ENCODE measurements at regions not wholly inside any gene's neighbourhood (a gene's known extent, or its start where the extent isn't known, plus 50 kb on each side); places are given as distances from the start of the nearest gene placed in this dataset.
"Not testable (repeated sequence)": the region's sequence is repeated elsewhere in the genome, so short reads cannot be mapped to it uniquely, and the experiment has no call there.

DNA sequence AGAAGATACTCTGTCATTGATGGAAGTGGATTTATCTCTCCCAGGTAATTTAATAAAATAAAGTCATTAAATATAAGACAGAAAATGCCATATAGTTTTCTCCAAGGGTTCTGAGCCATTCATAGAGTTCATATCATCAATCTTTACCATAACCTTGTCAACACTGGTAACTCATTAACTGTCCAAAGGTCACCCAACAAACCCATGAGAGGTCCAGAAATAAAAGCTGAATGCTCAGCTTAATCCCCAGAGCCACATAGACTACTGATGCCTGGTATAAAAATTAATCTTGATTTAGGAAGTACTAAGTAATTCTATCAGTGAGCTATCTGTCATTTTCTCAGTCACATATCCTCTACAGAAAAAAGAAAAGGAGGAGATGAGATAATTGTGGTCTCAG, 903.0 kb upstream of the DDX18 start:
- DNase-seq (ENCODE audit: low spot score in 2 of 2), result no peak
- no peak for FAIRE-seq

DNA sequence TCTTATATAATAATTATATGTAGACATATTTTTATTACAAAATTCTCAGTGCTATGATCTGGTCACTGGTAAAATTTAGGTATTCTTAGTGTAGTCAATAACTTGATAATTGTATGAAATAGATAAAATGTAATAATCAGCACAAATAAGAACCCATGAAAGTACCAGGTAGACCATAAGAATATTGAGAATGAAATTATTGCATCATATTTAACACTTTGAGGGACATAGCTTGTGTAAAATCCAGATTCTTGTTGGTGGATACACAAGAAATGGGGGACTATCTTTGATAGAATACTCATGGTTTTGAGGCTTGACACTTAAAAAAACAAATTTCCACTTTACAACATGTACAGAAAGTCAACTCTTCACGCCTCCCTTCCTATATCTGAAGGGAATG, 898.8 kb upstream of the DDX18 start:
- DNase-seq (ENCODE audit: low spot score in 2 of 2) (no peak), FAIRE-seq (no peak)

DNA sequence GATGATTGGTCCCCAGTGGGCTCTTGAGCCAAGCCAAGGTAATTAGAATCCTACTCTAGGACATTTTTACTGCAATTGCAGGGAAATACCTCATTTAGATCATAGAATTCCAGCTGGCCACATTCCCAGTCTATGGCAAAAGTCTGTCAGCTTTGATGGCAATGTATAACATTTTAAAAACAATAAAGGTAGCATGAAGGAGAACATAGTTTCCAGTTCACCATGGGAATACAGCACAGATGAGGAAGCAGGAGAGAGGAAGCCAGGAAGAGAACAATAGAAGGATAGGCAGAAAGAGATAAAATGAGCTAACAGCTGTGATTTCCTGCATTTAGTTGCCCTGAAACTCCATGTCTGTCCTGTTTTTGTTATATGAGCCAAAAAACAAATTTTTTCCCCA, 897.3 kb upstream of the DDX18 start:
- FAIRE-seq (no peak), DNase-seq (ENCODE audit: low spot score in 2 of 2) (no peak)

GRCh38 chr2:116918574-116918973, 895.9 kb upstream of the DDX18 start:
- no peak for FAIRE-seq

DNA sequence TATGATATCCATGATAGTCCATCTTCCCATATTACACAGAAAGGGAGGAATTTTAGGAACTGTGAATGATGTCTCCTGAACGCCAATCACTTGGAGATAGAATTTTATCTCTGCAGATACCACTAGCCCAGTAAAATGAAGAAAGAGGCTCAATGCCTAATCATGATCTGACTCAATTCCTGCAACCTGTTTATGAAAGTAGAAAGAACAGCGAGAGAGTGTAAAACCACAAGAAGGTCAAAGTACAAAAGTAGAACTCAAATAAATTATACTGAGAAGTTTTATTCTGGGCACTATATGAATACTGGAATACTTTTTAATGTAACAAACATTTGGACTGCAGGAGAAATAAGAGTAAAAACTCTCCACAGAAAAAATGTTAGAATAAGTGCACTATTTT, 892.1 kb upstream of the DDX18 start:
- DNase-seq (ENCODE audit: low spot score in 2 of 2) (no peak), FAIRE-seq (no peak)

More at GRCh38 chr2:116918574-116918973, 895.9 kb upstream of the DDX18 start:
- DNase-seq (ENCODE audit: low spot score in 2 of 2), result no peak

DNA sequence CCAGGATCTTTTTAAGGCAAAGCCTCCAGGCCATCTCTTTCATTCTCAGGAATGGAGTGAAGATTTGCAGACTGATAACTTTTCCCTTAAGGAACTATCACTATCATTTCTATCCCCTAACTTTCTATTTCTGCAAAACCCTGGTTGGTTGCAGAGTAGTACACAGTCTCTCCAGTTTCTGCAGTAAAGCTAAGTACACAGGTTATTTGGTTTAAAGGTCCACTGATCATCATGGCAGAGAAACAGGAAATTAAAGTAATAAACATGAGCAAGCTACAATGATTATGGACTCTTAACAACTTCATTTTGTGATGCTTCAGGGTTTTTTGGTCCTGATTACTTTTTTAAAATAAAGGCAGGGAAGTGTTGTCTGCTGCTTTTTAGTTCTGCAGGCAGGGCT, 890.0 kb upstream of the DDX18 start:
- DNase-seq (ENCODE audit: low spot score in 2 of 2) (no peak), FAIRE-seq (no peak)

DNA sequence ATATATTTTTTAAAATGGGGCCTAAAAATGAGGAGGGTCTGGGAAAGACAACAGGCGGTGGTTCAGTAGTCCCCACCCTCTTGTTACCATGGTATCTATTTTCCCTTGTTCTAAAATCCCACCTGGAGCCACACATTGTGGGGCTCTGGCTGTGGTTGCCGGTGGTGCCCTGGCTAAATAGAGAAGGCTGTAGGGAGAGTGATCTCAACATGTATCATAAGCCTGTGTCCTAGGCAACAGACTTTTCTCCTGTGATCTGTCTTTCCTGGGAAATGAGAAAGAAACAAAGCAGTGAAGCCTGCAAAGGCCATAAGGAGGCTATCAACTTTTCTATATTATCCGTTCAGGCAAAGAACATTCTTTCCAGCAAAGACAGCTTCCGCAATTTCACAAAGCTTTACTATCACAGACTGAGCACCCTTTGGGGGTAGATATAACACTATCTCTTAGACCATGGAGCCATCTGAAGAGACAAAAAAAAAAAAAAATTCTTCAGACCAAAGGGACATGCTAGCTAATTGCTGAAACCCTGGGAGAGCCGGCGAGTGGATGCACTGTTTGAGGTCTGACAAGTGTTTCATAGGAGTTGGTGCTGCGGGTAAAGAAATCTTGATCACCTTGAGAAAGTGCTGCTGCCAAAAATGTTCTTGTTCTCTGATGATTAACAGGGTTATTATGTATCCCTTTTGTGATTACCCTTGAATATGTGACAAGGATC, 879.2 kb upstream of the DDX18 start:
- FAIRE-seq, result no peak
- no peak for DNase-seq (ENCODE audit: low spot score in 2 of 2)

GRCh38 chr2:116948258-116948657, 866.2 kb upstream of the DDX18 start:
- DNase-seq (ENCODE audit: low spot score in 2 of 2) (no peak), FAIRE-seq (no peak)

DNA sequence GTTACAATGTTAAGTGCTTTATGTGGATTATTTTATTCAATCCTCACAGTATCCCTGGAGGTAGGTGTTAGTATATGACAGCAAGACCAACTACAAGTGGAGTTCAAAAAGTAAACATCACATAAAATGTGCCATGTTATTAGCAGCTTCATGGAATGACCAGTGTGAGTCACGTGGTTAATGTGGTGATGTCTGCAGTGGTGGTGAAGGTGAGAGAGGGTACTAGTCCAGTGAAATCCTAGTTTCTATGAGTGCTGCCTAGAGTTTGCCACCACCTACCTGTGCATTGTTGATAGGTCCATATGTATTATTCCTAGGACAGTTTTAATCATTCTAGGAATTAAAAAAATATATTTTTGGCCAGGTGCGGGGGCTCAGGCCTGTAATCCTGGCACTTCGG, 865.2 kb upstream of the DDX18 start:
- no peak for DNase-seq (ENCODE audit: low spot score in 2 of 2)
- no peak for FAIRE-seq

DNA sequence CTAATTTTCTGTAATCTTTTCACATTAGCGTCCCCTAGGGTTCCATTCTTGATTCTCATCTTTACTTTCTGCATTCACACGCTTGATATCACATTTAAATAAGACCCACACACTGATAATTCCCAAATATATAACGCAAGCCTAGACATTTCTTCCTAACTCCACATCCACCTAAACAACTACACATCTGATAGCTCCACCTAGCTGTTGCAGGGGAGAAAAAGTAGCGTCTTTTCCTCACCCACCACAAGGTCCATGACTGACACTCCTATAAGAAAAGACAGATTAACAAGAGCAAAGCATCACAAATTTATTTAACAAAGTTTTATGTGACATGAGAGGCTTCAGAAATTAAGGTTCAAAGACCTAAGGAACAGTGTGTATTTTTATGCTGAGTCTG, 862.2 kb upstream of the DDX18 start:
- DNase-seq (ENCODE audit: low spot score in 2 of 2) (no peak), FAIRE-seq (no peak)

DNA sequence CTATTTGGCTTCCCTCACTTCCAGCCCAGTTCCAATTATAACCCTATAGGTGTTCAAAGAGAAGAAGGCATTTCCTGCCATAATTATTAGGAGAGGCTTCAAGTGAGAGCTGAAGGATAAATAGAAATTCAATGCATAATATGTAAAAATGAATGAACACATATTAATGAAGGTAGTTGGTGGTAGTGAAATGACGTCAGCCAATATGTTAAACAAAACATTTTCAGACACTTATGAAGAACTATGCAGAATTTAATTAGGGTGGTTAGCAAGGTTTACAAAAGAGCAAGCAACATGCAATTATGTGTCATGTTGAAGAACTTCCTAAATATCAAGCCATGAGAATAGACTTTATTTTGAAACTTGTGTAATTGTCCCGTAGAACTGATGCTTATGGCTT, 858.8 kb upstream of the DDX18 start:
- DNase-seq (ENCODE audit: low spot score in 2 of 2) (no peak), FAIRE-seq (no peak)

DNA sequence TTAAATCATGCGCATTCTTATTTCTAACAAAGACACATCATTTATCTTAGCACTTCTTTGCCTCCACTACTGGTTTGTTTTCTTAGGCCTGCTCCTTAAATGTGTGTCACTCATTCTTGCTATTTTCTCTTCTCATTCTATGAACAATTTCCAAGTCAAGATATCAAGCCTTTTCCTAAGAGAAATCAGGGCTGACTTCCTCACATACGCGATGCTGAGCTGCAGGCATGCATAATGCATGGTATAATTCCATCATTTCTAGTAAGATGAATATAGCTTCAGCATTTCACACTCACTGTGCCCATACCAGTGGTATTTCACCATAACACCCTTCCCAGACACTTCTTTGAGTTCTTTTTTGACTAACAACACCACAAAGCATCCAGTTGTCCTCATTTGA, 838.9 kb upstream of the DDX18 start:
- DNase-seq (ENCODE audit: low spot score in 2 of 2) (no peak), FAIRE-seq (no peak)

DNA sequence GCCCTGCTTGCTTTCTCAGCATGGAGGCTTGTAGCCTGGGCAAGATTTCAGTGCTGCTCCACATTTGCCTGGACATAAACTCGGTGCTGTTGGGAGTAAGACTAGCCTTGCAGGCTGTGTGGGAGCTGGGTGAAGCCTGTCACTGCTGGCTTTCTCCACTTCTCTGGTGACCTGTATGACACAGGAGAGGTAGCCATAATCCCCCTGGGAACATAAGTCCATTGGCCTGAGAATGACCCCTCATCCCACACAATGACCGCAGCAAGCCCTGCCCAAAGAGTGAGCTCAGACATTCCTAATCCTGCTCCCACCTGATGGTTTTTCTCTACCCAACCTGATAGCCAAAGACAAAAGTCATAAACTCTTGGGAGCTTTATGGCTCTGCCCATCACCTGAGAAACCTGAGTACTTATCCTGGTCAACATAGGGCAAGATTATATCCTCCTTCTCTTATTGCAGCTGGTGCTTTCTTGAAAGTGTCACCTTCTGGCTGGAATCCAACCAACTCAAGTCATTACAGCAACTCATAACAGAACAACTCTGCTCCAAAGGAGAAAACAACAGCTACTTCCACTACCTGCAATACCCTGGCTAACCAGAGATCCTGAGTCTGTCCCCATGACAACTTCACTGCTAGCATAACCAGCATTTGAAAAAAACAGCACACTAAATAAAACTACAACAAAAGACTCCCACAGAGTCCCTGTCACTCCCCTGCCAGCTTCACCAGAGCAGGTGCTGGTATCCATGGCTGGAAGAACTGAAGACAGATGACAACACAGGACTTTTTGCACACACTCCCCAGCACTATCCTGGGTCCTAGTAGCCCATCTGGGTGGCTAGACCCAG, 834.4 kb upstream of the DDX18 start:
- DNase-seq (ENCODE audit: low spot score in 2 of 2), result no peak
- no peak for FAIRE-seq

GRCh38 chr2:116987447-116987846, 827.0 kb upstream of the DDX18 start:
- DNase-seq (ENCODE audit: low spot score in 2 of 2) (no peak), FAIRE-seq (no peak)

GRCh38 chr2:116988303-116988702, 826.2 kb upstream of the DDX18 start:
- FAIRE-seq (no peak), DNase-seq (ENCODE audit: low spot score in 2 of 2) (no peak)

GRCh38 chr2:117019357-117019756, 795.1 kb upstream of the DDX18 start:
- FAIRE-seq (no peak), DNase-seq (ENCODE audit: low spot score in 2 of 2) (no peak)

- DNase-seq (ENCODE audit: low spot score in 2 of 2) (no peak), FAIRE-seq (no peak)
Observed at GRCh38 chr2:117027646-117028045, 786.8 kb upstream of the DDX18 start.

- not testable (repeated sequence) for DNase-seq (ENCODE audit: low spot score in 2 of 2)
Observed at GRCh38 chr2:117028708-117029107, 785.8 kb upstream of the DDX18 start.

GRCh38 chr2:117055499-117056375, 758.8 kb upstream of the DDX18 start:
- DNase-seq (ENCODE audit: low spot score in 2 of 2) (no peak), FAIRE-seq (no peak)

More at GRCh38 chr2:117028708-117029107, 785.8 kb upstream of the DDX18 start:
- FAIRE-seq, result not testable (repeated sequence)

DNA sequence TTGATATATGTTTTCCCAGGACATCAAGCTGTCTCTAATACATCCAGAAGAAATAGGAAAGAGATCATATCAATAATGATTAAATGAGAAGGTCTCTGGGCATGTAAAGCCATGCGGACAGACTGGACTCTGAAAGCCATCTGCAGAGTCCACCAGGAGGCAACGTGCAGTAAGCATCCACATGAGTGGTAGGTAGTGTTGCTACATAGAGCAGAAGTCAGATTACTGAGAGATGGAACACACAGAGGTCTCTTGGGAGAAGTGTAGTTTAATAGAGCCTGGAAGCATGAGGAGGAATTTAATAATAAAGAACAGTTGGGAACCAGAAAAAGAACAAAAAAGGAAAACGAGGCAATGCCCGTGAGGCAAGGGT, 758.1 kb upstream of the DDX18 start:
- DNase-seq (ENCODE audit: low spot score in 2 of 2) (no peak), FAIRE-seq (no peak)

DNA sequence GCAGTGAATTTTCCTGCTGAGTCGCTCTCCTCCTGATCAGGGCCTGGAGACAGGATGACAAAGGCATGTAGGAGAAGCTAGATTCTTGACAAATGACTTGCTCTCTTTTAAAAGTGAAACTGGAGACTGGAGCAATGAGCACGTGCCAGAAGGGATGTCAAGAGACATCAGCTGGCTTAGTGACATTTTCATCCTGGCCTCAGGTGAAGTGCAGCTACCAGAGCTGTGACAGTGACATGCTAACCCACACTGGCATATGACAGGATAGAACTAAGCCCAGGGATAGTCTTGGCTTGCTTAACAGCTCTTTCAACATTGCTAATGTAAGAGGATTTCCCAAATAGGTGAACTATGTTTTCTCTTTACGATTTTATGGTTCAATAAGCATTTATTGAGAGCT, 757.5 kb upstream of the DDX18 start:
- no peak for DNase-seq (ENCODE audit: low spot score in 2 of 2)
- no peak for FAIRE-seq
